H1 (cell line): ENCODE measurements at regions not wholly inside any gene's neighbourhood (a gene's known extent, or its start where the extent isn't known, plus 50 kb on each side); places are given as distances from the start of the nearest gene placed in this dataset.

Experiments
- EP300 ChIP-seq, 2 experiments: IDR thresholded peaks; 1 replicate in 1 of 2; 2 replicates in 1 of 2; pipeline ENCODE4 v1.6.1; 2011 to 2012; ENCODE audit warnings: low read depth in 2 of 2, low read length in 2 of 2, mild to moderate bottlenecking in 2 of 2, borderline replicate concordance in 1 of 2, inconsistent platforms in 1 of 2, moderate library complexity in 1 of 2
- NRF1 ChIP-seq: IDR thresholded peaks from 2 replicates; pipeline ENCODE4 v1.6.1; 2011; ENCODE audit warnings: mild to moderate bottlenecking, low read depth, low read length, improper control_type of control experiment
- RNF2 ChIP-seq: fragments of 200-900, 300-1000 bp; sonication (generic); IDR thresholded peaks from 2 replicates; pipeline ENCODE4 v1.7.1; 2016; ENCODE audit warnings: borderline replicate concordance, low read depth, mild to moderate bottlenecking, antibody characterized with exemption, low read length; ENCODE audit not compliant: poor library complexity, severe bottlenecking; ENCODE audit errors: missing control alignments
- SIN3A ChIP-seq, 2 experiments: IDR thresholded peaks in 1 of 2; conservative IDR thresholded peaks in 1 of 2; 2 replicates each; pipeline ENCODE4 v1.6.1; 2011 to 2012; ENCODE audit warnings: low read length in 2 of 2, improper control_type of control experiment in 1 of 2, low read depth in 1 of 2, mild to moderate bottlenecking in 1 of 2
- USF2 ChIP-seq: IDR thresholded peaks from 2 replicates; pipeline ENCODE4 v1.6.1; 2011; ENCODE audit warnings: low read length, improper control_type of control experiment

DNA sequence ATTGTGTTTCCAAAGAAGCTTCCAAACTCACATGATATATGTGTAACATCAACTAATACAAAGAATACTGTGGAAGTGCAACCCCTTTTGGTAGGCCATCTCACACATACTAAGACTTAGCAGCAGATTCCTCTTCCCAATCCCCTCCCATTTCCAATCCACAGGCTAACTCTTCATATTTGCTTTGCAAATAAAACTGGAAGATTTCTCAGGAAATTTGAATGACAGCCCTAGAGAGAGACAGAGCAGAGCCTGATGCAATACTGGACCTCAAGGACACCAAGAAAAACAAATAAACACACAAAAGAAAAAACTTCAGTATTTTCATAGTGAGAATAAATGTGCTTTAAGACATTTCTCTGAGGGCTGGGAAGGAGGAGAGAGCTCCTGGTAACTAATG, 190.2 kb upstream of the BRINP3 start (continued):
- TF ChIP-seq NRF1 (no peak), USF2 (no peak), SIN3A (conservative IDR thresholded peaks at IDR 0.05 in 1 of 2, IDR thresholded peaks at IDR 0.05 in 1 of 2; ENCODE audit: low read depth in 1 of 2, low read length in 2 of 2) (no peak), EP300 (IDR thresholded peaks at IDR 0.05; ENCODE audit: borderline replicate concordance in 1 of 2, low read depth in 2 of 2, low read length in 2 of 2) (no peak), RNF2 (no peak)
